WTC11 (cell line): ENCODE measurements at regions not wholly inside any gene's neighbourhood (a gene's known extent, or its start where the extent isn't known, plus 50 kb on each side); places are given as distances from the start of the nearest gene placed in this dataset.

Experiments
- ATAC-seq: fragments of 200-7000 bp; cut with Tn5 transposase; 2 replicates; pipeline ENCODE4 v1.10.0; 2021; ENCODE audit warnings: mild to moderate bottlenecking, moderate library complexity
- CTCF ChIA-PET: fragments of 300-600 bp; sonication (Branson Sonifier 250); formaldehyde crosslinking; loops from one replicate; lab custom pipeline; 2021; ENCODE audit warnings: antibody characterized with exemption; lab: Charles Lee
- POLR2A ChIA-PET: fragments of 350-600 bp; sonication (Branson Sonifier 250); formaldehyde crosslinking; loops from one replicate; lab custom pipeline; 2021; ENCODE audit warnings: antibody characterized with exemption; lab: Charles Lee
- DNase-seq: peaks from one replicate; pipeline ENCODE4 v3.0.0; 2021; ENCODE audit warnings: low spot score
- H3K27ac Mint-ChIP-seq: 2 replicates; pipeline ENCODE4 v1.8.0; 2021; ENCODE audit warnings: mixed read lengths
- H3K27me3 Mint-ChIP-seq: 2 replicates; pipeline ENCODE4 v1.8.0; 2021; ENCODE audit warnings: low read depth, mild to moderate bottlenecking, moderate library complexity, mixed read lengths
- H3K36me3 Mint-ChIP-seq: 2 replicates; pipeline ENCODE4 v1.8.0; 2021; ENCODE audit warnings: mixed read lengths
- H3K4me1 Mint-ChIP-seq: 2 replicates; pipeline ENCODE4 v1.8.0; 2022; ENCODE audit warnings: mixed read lengths
- H3K4me3 Mint-ChIP-seq: 2 replicates; pipeline ENCODE4 v1.8.0; 2021; ENCODE audit warnings: mild to moderate bottlenecking, moderate library complexity, mixed read lengths
- H3K9me3 Mint-ChIP-seq: 2 replicates; pipeline ENCODE4 v1.8.0; 2021; ENCODE audit warnings: mixed read lengths
- AFF4 ChIP-seq: sonication (generic); formaldehyde crosslinking; IDR thresholded peaks from 2 replicates; pipeline ENCODE4 v1.8.1; 2023; ENCODE audit warnings: mild to moderate bottlenecking, missing genetic modification reagents, borderline replicate concordance
- ATF1 ChIP-seq: sonication (generic); formaldehyde crosslinking; IDR thresholded peaks from 2 replicates; pipeline ENCODE4 v1.8.1; 2023; ENCODE audit warnings: mild to moderate bottlenecking, moderate library complexity, missing genetic modification reagents
- ATF2 ChIP-seq: sonication (generic); formaldehyde crosslinking; IDR thresholded peaks from 2 replicates; pipeline ENCODE4 v1.8.1; 2022; ENCODE audit warnings: low read depth, missing genetic modification reagents, borderline replicate concordance
- CDX4 ChIP-seq: fragments of 250-450 bp; sonication (Bioruptor Pico); IDR thresholded peaks from 2 replicates; pipeline ENCODE4 v1.9.0; 2021; ENCODE audit warnings: moderate library complexity, mild to moderate bottlenecking, inconsistent platforms, borderline replicate concordance
- E2F1 ChIP-seq: sonication (generic); formaldehyde crosslinking; IDR thresholded peaks from 2 replicates; pipeline ENCODE4 v1.8.0; 2022; ENCODE audit warnings: mild to moderate bottlenecking, missing genetic modification reagents
- EMX1 ChIP-seq: fragments of 250-450 bp; sonication (Bioruptor Pico); IDR thresholded peaks from 2 replicates; pipeline ENCODE4 v1.8.0; 2021; ENCODE audit warnings: mild to moderate bottlenecking
- ETV6 ChIP-seq: sonication (generic); formaldehyde crosslinking; IDR thresholded peaks from 2 replicates; pipeline ENCODE4 v1.8.1; 2022; ENCODE audit warnings: mild to moderate bottlenecking, missing genetic modification reagents
- GTF2I ChIP-seq: fragments of 250-450 bp; sonication (Bioruptor Pico); conservative IDR thresholded peaks from 2 replicates; pipeline ENCODE4 v1.4.0; 2021; ENCODE audit warnings: mild to moderate bottlenecking
- MXD4 ChIP-seq: fragments of 250-450 bp; sonication (Bioruptor Pico); IDR thresholded peaks from 2 replicates; pipeline ENCODE4 v1.8.0; 2021; ENCODE audit warnings: mild to moderate bottlenecking, moderate library complexity, borderline replicate concordance
- MYBL2 ChIP-seq: sonication (generic); formaldehyde crosslinking; IDR thresholded peaks from 2 replicates; pipeline ENCODE4 v1.8.1; 2023; ENCODE audit warnings: mild to moderate bottlenecking, moderate library complexity, missing genetic modification reagents
- NFYB ChIP-seq: sonication (generic); formaldehyde crosslinking; conservative IDR thresholded peaks from 2 replicates; pipeline ENCODE4 v1.8.0; 2022; ENCODE audit warnings: low read depth, missing genetic modification reagents
- OVOL2 ChIP-seq: fragments of 250-450 bp; sonication (Bioruptor Pico); IDR thresholded peaks from 2 replicates; pipeline ENCODE4 v1.9.0; 2021; ENCODE audit warnings: mild to moderate bottlenecking, borderline replicate concordance
- RELA ChIP-seq: sonication (generic); formaldehyde crosslinking; IDR thresholded peaks from 2 replicates; pipeline ENCODE4 v1.8.1; 2022; ENCODE audit warnings: missing genetic modification reagents, mild to moderate bottlenecking, borderline replicate concordance
- SMAD3 ChIP-seq: sonication (generic); formaldehyde crosslinking; IDR thresholded peaks from 2 replicates; pipeline ENCODE4 v1.8.0; 2022; ENCODE audit warnings: missing genetic modification reagents, mild to moderate bottlenecking, borderline replicate concordance
- TEAD4 ChIP-seq: sonication (generic); formaldehyde crosslinking; IDR thresholded peaks from 2 replicates; pipeline ENCODE4 v1.8.0; 2022; ENCODE audit warnings: mild to moderate bottlenecking, missing genetic modification reagents
- TP53 ChIP-seq: sonication (generic); formaldehyde crosslinking; IDR thresholded peaks from 2 replicates; pipeline ENCODE4 v1.8.1; 2023; ENCODE audit warnings: mild to moderate bottlenecking, missing genetic modification reagents
- ZNF121 ChIP-seq: sonication (generic); formaldehyde crosslinking; IDR thresholded peaks from 2 replicates; pipeline ENCODE4 v1.8.0; 2023; ENCODE audit warnings: missing genetic modification reagents
- ZNF219 ChIP-seq: sonication (generic); formaldehyde crosslinking; IDR thresholded peaks from 2 replicates; pipeline ENCODE4 v1.8.0; 2023; ENCODE audit warnings: missing genetic modification reagents, mild to moderate bottlenecking, borderline replicate concordance
- ZNF263 ChIP-seq: sonication (generic); formaldehyde crosslinking; IDR thresholded peaks from 2 replicates; pipeline ENCODE4 v1.8.1; 2022; ENCODE audit warnings: low read depth, mild to moderate bottlenecking, moderate library complexity, missing genetic modification reagents
- ZNF416 ChIP-seq: fragments of 250-450 bp; sonication (Bioruptor Pico); IDR thresholded peaks from 2 replicates; pipeline ENCODE4 v1.9.0; 2021; ENCODE audit warnings: mild to moderate bottlenecking, inconsistent platforms
- ZNF671 ChIP-seq: fragments of 250-450 bp; sonication (Bioruptor Pico); IDR thresholded peaks from 2 replicates; pipeline ENCODE4 v1.8.0; 2021; ENCODE audit warnings: mild to moderate bottlenecking
- TF ChIP-seq, protein P1 (sequence below): sonication (generic); formaldehyde crosslinking; IDR thresholded peaks from 2 replicates; pipeline ENCODE4 v1.8.1; 2022; ENCODE audit warnings: missing genetic modification reagents, borderline replicate concordance
- TF ChIP-seq, protein P2 (sequence below): sonication (generic); formaldehyde crosslinking; IDR thresholded peaks from 2 replicates; pipeline ENCODE4 v1.8.1; 2022; ENCODE audit warnings: mild to moderate bottlenecking, missing genetic modification reagents, moderate library complexity, borderline replicate concordance

GRCh38 chr4:104869831-104870230 is 276.8 kb upstream of the TET2 start:
- POLR2A ChIA-PET, result no interaction called here

GRCh38 chr4:104870495-104871233 is 276.0 kb upstream of the TET2 start:
- Mint-ChIP-seq H3K4me1 (peaks cover 11% of the 10 kb centered on the region), H3K27me3 (peaks cover 2% of the 10 kb centered on the region; the same call in 1 of the 2 replicates), H3K36me3 (no peaks in the 10 kb centered on the region), H3K4me3 (no peak overlapping the region), H3K9me3 (no peaks in the 10 kb centered on the region), H3K27ac (no peak overlapping the region)
- TF ChIP-seq NFYB (no peak), ZNF263 (no peak), ZNF121 (CRISPR knock-in tag) (no peak), AFF4 (CRISPR knock-in tag) (no peak), EMX1 (CRISPR knock-in tag) (no peak), ZNF219 (CRISPR knock-in tag) (no peak), ETV6 (CRISPR knock-in tag) (no peak), RELA (CRISPR knock-in tag) (no peak), ZNF416 (no peak), ZNF671 (no peak), OVOL2 (CRISPR knock-in tag) (no peak), TP53 (CRISPR knock-in tag) (no peak), ATF1 (CRISPR knock-in tag) (no peak), MYBL2 (CRISPR knock-in tag) (no peak)
- TF ChIP-seq, protein P1, sequence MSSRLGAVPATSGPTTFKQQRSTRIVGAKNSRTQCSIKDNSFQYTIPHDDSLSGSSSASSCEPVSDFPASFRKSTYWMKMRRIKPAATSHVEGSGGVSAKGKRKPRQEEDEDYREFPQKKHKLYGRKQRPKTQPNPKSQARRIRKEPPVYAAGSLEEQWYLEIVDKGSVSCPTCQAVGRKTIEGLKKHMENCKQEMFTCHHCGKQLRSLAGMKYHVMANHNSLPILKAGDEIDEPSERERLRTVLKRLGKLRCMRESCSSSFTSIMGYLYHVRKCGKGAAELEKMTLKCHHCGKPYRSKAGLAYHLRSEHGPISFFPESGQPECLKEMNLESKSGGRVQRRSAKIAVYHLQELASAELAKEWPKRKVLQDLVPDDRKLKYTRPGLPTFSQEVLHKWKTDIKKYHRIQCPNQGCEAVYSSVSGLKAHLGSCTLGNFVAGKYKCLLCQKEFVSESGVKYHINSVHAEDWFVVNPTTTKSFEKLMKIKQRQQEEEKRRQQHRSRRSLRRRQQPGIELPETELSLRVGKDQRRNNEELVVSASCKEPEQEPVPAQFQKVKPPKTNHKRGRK (CRISPR knock-in tag), result no peak
- TF ChIP-seq, protein P2, sequence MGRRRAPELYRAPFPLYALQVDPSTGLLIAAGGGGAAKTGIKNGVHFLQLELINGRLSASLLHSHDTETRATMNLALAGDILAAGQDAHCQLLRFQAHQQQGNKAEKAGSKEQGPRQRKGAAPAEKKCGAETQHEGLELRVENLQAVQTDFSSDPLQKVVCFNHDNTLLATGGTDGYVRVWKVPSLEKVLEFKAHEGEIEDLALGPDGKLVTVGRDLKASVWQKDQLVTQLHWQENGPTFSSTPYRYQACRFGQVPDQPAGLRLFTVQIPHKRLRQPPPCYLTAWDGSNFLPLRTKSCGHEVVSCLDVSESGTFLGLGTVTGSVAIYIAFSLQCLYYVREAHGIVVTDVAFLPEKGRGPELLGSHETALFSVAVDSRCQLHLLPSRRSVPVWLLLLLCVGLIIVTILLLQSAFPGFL, result no peak
- DNase-seq, result no peak
- POLR2A ChIA-PET, result no interaction called here
- CTCF ChIA-PET, result interaction anchor here (1.0 kb wide), 1 partner anchor 9 kb away, joined by 3 read pairs; no protein-coding TSS in a partner anchor
- no peak for ATAC-seq

More at GRCh38 chr4:104869831-104870230, 276.8 kb upstream of the TET2 start:
- H3K9me3 Mint-ChIP-seq, result no peaks in the 10 kb centered on the region
- TF ChIP-seq EMX1 (CRISPR knock-in tag) (no peak), GTF2I (CRISPR knock-in tag) (no peak), TEAD4 (CRISPR knock-in tag) (no peak), SMAD3 (no peak), MXD4 (no peak), CDX4 (no peak), RELA (CRISPR knock-in tag) (no peak), E2F1 (CRISPR knock-in tag) (no peak), ATF2 (CRISPR knock-in tag) (no peak)
- CTCF ChIA-PET, result no interaction called here
- ATAC-seq (no peak), DNase-seq (no peak)
- H3K27ac Mint-ChIP-seq, result no peak overlapping the region
- peaks cover 15% of the 10 kb centered on the region for H3K4me1 Mint-ChIP-seq
- H3K36me3 Mint-ChIP-seq, result no peaks in the 10 kb centered on the region
- H3K27me3 Mint-ChIP-seq, result peaks cover 2% of the 10 kb centered on the region; the same call in 1 of the 2 replicates
- H3K4me3 Mint-ChIP-seq, result no peak overlapping the region
